ENCODE measurements at regions not wholly inside any gene's neighbourhood (a gene's known extent, or its start where the extent isn't known, plus 50 kb on each side); places are given as distances from the start of the nearest gene placed in this dataset.

DNA sequence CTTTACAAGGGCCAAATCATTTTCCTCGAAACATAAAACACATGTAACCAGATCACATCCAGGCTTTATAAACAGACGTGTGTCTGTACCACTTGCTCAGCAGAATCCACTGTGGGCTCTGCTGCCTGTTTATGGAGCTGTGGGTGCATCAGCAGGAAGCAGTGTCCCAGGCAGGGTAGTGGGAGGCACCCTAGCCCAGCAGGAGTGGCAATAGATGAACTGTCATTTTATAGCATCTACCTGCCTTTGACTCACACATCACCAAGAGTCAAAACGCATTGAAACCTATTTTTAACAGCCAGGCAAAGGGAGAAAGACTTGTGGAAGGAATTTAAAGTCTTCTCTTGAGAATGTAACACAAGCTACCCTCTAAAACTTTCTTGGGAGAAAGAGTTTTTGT lies 169.1 kb upstream of the TENM3 start:
- no peak for TF ChIP-seq JUND (IDR thresholded peaks at IDR 0.05)
- no peak for TF ChIP-seq CEBPB (IDR thresholded peaks at IDR 0.05; ENCODE audit: low read depth)
- TF ChIP-seq, protein P1, sequence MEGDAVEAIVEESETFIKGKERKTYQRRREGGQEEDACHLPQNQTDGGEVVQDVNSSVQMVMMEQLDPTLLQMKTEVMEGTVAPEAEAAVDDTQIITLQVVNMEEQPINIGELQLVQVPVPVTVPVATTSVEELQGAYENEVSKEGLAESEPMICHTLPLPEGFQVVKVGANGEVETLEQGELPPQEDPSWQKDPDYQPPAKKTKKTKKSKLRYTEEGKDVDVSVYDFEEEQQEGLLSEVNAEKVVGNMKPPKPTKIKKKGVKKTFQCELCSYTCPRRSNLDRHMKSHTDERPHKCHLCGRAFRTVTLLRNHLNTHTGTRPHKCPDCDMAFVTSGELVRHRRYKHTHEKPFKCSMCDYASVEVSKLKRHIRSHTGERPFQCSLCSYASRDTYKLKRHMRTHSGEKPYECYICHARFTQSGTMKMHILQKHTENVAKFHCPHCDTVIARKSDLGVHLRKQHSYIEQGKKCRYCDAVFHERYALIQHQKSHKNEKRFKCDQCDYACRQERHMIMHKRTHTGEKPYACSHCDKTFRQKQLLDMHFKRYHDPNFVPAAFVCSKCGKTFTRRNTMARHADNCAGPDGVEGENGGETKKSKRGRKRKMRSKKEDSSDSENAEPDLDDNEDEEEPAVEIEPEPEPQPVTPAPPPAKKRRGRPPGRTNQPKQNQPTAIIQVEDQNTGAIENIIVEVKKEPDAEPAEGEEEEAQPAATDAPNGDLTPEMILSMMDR (IDR thresholded peaks at IDR 0.05 in 2 of 3, conservative IDR thresholded peaks at IDR 0.05 in 1 of 3; ENCODE audit: borderline replicate concordance in 1 of 3, insufficient read depth in 1 of 3, low read depth in 2 of 3, low read length in 2 of 3) = no peak
- TF ChIP-seq POLR2A (IDR thresholded peaks at IDR 0.05; ENCODE audit: borderline replicate concordance, extremely low read depth, insufficient read depth, insufficient read length) = no peak
- no peak for TF ChIP-seq YY1 (IDR thresholded peaks at IDR 0.05; ENCODE audit: extremely low read depth, insufficient replicate concordance, low read depth, low read length)
- TF ChIP-seq, protein P2, sequence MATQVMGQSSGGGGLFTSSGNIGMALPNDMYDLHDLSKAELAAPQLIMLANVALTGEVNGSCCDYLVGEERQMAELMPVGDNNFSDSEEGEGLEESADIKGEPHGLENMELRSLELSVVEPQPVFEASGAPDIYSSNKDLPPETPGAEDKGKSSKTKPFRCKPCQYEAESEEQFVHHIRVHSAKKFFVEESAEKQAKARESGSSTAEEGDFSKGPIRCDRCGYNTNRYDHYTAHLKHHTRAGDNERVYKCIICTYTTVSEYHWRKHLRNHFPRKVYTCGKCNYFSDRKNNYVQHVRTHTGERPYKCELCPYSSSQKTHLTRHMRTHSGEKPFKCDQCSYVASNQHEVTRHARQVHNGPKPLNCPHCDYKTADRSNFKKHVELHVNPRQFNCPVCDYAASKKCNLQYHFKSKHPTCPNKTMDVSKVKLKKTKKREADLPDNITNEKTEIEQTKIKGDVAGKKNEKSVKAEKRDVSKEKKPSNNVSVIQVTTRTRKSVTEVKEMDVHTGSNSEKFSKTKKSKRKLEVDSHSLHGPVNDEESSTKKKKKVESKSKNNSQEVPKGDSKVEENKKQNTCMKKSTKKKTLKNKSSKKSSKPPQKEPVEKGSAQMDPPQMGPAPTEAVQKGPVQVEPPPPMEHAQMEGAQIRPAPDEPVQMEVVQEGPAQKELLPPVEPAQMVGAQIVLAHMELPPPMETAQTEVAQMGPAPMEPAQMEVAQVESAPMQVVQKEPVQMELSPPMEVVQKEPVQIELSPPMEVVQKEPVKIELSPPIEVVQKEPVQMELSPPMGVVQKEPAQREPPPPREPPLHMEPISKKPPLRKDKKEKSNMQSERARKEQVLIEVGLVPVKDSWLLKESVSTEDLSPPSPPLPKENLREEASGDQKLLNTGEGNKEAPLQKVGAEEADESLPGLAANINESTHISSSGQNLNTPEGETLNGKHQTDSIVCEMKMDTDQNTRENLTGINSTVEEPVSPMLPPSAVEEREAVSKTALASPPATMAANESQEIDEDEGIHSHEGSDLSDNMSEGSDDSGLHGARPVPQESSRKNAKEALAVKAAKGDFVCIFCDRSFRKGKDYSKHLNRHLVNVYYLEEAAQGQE (IDR thresholded peaks at IDR 0.05; ENCODE audit: low read depth) = no peak
- no peak for TF ChIP-seq EZH2 (IDR thresholded peaks at IDR 0.05)
- TF ChIP-seq POLR2AphosphoS5 (IDR thresholded peaks at IDR 0.05; ENCODE audit: low read depth, low read length) = no peak
- no peak for TF ChIP-seq FOSL1 (IDR thresholded peaks at IDR 0.05; ENCODE audit: low read depth)
- no peak for TF ChIP-seq ZNF274 (IDR thresholded peaks at IDR 0.05; ENCODE audit: low read depth, low read length)

Measured in HCT116 (cell line).